CD14-positive monocyte (primary cell): ENCODE measurements at regions not wholly inside any gene's neighbourhood (a gene's known extent, or its start where the extent isn't known, plus 50 kb on each side); places are given as distances from the start of the nearest gene placed in this dataset.

ENCODE experiments used
- DNase-seq, 3 donors: peaks; one replicate each; pipeline ENCODE4 v3.0.0-alpha.2; 2011 to 2022
- H2AFZ ChIP-seq: 2 replicates; pipeline ENCODE4 v1.6.0; 2012; ENCODE audit warnings: mild to moderate bottlenecking, low read depth, low read length, inconsistent platforms; ENCODE audit not compliant: insufficient read depth, poor library complexity, severe bottlenecking
- H3K27ac ChIP-seq, 2 donors: 1 replicate in 1 of 2; 2 replicates in 1 of 2; pipeline ENCODE4 v1.5.1; 2012 to 2013; ENCODE audit warnings: low read length in 2 of 2, control low read depth in 1 of 2, inconsistent platforms in 1 of 2, low read depth in 1 of 2, mild to moderate bottlenecking in 1 of 2
- H3K27me3 ChIP-seq, 2 donors: one replicate each; pipeline versions ENCODE4 v1.6.0 to v1.6.1; 2011 to 2013; ENCODE audit warnings: low read length in 2 of 2; ENCODE audit not compliant: control insufficient read depth in 2 of 2, insufficient read depth in 2 of 2
- H3K36me3 ChIP-seq, 2 donors: replicated peaks in 1 of 2; 1 replicate in 1 of 2; 2 replicates in 1 of 2; pipeline versions ENCODE4 v1.5.1 to v1.6.1; 2012 to 2013; ENCODE audit warnings: low read length in 2 of 2, control low read depth in 1 of 2, inconsistent platforms in 1 of 2, mild to moderate bottlenecking in 1 of 2; ENCODE audit not compliant: insufficient read depth in 2 of 2, control insufficient read depth in 1 of 2
- H3K4me1 ChIP-seq, 2 donors: 1 replicate in 1 of 2; 2 replicates in 1 of 2; pipeline versions ENCODE4 v1.5.1 to v1.6.1; 2012 to 2013; ENCODE audit warnings: low read length in 2 of 2, control low read depth in 1 of 2, inconsistent platforms in 1 of 2, mild to moderate bottlenecking in 1 of 2, moderate library complexity in 1 of 2; ENCODE audit not compliant: insufficient read depth in 2 of 2, control insufficient read depth in 1 of 2
- H3K4me2 ChIP-seq: replicated peaks from 2 replicates; pipeline ENCODE3; 2012; ENCODE audit warnings: low read length, moderate library complexity, mild to moderate bottlenecking; ENCODE audit not compliant: poor library complexity, severe bottlenecking; ENCODE audit errors: extremely low read depth
- H3K4me3 ChIP-seq, 3 experiments: fragments of 200-600 bp in 1 of 3; sonication (generic) in 1 of 3; replicated peaks in 1 of 3; 1 replicate in 2 of 3; 2 replicates in 1 of 3; pipeline ENCODE4 v1.5.1; 2011 to 2013; ENCODE audit warnings: low read length in 3 of 3, mild to moderate bottlenecking in 3 of 3, control low read depth in 2 of 3, low read depth in 2 of 3, inconsistent platforms in 1 of 3, moderate library complexity in 1 of 3
- H3K79me2 ChIP-seq: 2 replicates; pipeline ENCODE4 v1.6.0; 2012; ENCODE audit warnings: mild to moderate bottlenecking, control low read depth, inconsistent platforms, low read length, moderate library complexity; ENCODE audit not compliant: insufficient read depth
- H3K9ac ChIP-seq: 2 replicates; pipeline ENCODE4 v1.6.0; 2017; ENCODE audit warnings: low read length, mild to moderate bottlenecking; ENCODE audit not compliant: insufficient read depth, poor library complexity, severe bottlenecking
- H3K9me3 ChIP-seq, 2 donors: replicated peaks in 1 of 2; 1 replicate in 1 of 2; 2 replicates in 1 of 2; pipeline versions ENCODE4 v1.5.1 to v1.6.1; 2012 to 2013; ENCODE audit warnings: low read length in 2 of 2, control low read depth in 1 of 2; ENCODE audit not compliant: control insufficient read depth in 1 of 2, insufficient read depth in 1 of 2
- H4K20me1 ChIP-seq: 2 replicates; pipeline ENCODE4 v1.6.0; 2012; ENCODE audit warnings: mild to moderate bottlenecking, low read length, control low read depth, moderate library complexity; ENCODE audit not compliant: insufficient read depth
- H3K27ac Mint-ChIP-seq, 7 donors: one replicate each; pipeline ENCODE4 v1.8.0; 2020; ENCODE audit warnings: mild to moderate bottlenecking in 7 of 7, mixed read lengths in 7 of 7, moderate library complexity in 6 of 7, inconsistent platforms in 2 of 7
- H3K27me3 Mint-ChIP-seq, 3 donors: one replicate each; pipeline ENCODE4 v1.8.0; 2021 to 2022; ENCODE audit warnings: low read depth in 3 of 3, mild to moderate bottlenecking in 3 of 3, mixed read lengths in 3 of 3, moderate library complexity in 3 of 3, inconsistent platforms in 1 of 3
- H3K36me3 Mint-ChIP-seq, 2 donors: one replicate each; pipeline ENCODE4 v1.8.0; 2020; ENCODE audit warnings: mixed read lengths in 2 of 2, inconsistent platforms in 1 of 2, mild to moderate bottlenecking in 1 of 2
- H3K4me1 Mint-ChIP-seq: one replicate; pipeline ENCODE4 v1.8.0; 2020; ENCODE audit warnings: mild to moderate bottlenecking, mixed read lengths
- H3K4me3 Mint-ChIP-seq, 2 donors: one replicate each; pipeline ENCODE4 v1.8.0; 2020; ENCODE audit warnings: mild to moderate bottlenecking in 2 of 2, mixed read lengths in 2 of 2, moderate library complexity in 1 of 2
- H3K9me3 Mint-ChIP-seq, 7 donors: one replicate each; pipeline ENCODE4 v1.8.0; 2020 to 2022; ENCODE audit warnings: mixed read lengths in 7 of 7, mild to moderate bottlenecking in 6 of 7, moderate library complexity in 6 of 7, inconsistent platforms in 2 of 7
- WGBS: methylation state at CpG from one replicate; pipeline ENCODE4 v1.1.5; 2013; ENCODE audit warnings: missing lambda C conversion rate; ENCODE audit not compliant: insufficient coverage; 5-methylcytosine and 5-hydroxymethylcytosine counted together
- intact Hi-C, 2 donors: fragments of 100-400 bp; cut with micrococcal nuclease; formaldehyde crosslinking; loops; one replicate each; pipeline versions ENCODE4 v1.15.0 to v1.15.1; 2023
- TF ChIP-seq, protein P1 (sequence below): fragments of 200-600 bp; IDR thresholded peaks from one replicate; pipeline ENCODE4 v1.8.0; 2022; ENCODE audit warnings: antibody characterized with exemption, mild to moderate bottlenecking

DNA sequence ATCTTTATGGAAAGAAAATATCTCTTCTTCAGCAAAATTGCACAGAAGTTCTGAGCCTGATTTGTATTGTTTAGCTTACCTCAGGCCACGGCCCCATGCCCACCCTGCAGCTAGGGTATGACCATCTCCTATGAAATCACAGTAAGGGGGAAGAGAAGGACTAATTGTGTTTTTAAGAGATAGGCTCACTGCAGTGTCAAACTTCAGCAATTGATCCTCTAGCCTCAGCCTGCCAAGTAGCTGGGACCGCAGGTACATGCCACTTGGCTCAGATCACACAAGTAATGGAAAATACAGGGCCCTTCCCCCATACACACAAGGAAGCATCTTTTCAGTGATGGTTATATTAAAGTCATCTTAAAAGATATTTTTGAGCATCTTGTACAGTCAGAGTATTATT is 60.0 kb downstream of the DMAC1 start:
- Mint-ChIP-seq H3K4me3 (no peak overlapping the region), H3K27ac (no peak overlapping the region), H3K27me3 (no peaks in the 10 kb centered on the region), H3K4me1 (no peaks in the 10 kb centered on the region), H3K9me3 (peaks cover 0 to 7% (median 0%) of the 10 kb centered on the region in 7 donors), H3K36me3 (no peaks in the 10 kb centered on the region)
- Histone ChIP-seq H3K27me3 (no peaks in the 10 kb centered on the region), H3K4me1 (no peaks in the 10 kb centered on the region), H3K79me2 (no peaks in the 10 kb centered on the region), H4K20me1 (no peaks in the 10 kb centered on the region), H3K4me2 (no peak overlapping the region), H3K9ac (no peak overlapping the region), H2AFZ (no peak overlapping the region), H3K9me3 (no peaks in the 10 kb centered on the region), H3K27ac (no peak overlapping the region), H3K36me3 (no peaks in the 10 kb centered on the region), H3K4me3 (no peak overlapping the region)
- no peak for DNase-seq
- WGBS: no CpG with 5 or more reads among the region's 2 CpGs
- intact Hi-C loops: no loop called here
- TF ChIP-seq, protein P1, sequence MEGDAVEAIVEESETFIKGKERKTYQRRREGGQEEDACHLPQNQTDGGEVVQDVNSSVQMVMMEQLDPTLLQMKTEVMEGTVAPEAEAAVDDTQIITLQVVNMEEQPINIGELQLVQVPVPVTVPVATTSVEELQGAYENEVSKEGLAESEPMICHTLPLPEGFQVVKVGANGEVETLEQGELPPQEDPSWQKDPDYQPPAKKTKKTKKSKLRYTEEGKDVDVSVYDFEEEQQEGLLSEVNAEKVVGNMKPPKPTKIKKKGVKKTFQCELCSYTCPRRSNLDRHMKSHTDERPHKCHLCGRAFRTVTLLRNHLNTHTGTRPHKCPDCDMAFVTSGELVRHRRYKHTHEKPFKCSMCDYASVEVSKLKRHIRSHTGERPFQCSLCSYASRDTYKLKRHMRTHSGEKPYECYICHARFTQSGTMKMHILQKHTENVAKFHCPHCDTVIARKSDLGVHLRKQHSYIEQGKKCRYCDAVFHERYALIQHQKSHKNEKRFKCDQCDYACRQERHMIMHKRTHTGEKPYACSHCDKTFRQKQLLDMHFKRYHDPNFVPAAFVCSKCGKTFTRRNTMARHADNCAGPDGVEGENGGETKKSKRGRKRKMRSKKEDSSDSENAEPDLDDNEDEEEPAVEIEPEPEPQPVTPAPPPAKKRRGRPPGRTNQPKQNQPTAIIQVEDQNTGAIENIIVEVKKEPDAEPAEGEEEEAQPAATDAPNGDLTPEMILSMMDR: no peak

DNA sequence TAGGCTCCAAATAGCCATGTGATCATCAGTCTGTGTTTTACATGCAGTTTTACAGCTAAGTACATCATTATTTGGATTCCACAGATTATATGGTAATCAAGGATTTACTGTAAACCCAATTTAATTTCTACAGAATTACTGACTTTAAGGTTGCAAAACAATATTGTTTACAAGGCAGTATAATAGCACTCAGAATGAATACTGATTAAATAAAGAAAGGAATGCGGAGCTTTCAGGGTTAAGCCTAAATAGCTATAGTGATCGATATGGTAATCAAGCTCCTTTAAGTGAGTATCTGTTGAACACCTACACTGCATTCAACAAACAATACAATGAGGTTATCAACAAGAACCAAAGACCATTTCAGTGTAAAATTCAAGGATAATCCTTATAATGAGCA is 64.3 kb downstream of the DMAC1 start:
- TF ChIP-seq, protein P1: no peak
- intact Hi-C loops: no loop called here
- no peaks in the 10 kb centered on the region for H3K27me3 Mint-ChIP-seq
- Histone ChIP-seq H3K27ac (no peak overlapping the region), H3K27me3 (no peaks in the 10 kb centered on the region), H3K9ac (no peak overlapping the region), H4K20me1 (no peaks in the 10 kb centered on the region), H3K79me2 (no peaks in the 10 kb centered on the region), H3K9me3 (no peaks in the 10 kb centered on the region), H3K4me3 (no peak overlapping the region), H3K4me1 (no peaks in the 10 kb centered on the region), H2AFZ (no peak overlapping the region), H3K36me3 (no peaks in the 10 kb centered on the region), H3K4me2 (no peak overlapping the region)
- H3K36me3 Mint-ChIP-seq: no peaks in the 10 kb centered on the region
- peaks cover 0 to 4% (median 0%) of the 10 kb centered on the region in 7 donors for H3K9me3 Mint-ChIP-seq
- no peaks in the 10 kb centered on the region for H3K4me1 Mint-ChIP-seq
- WGBS: no CpG with 5 or more reads among the region's 2 CpGs
- H3K27ac Mint-ChIP-seq: no peak overlapping the region
- no peak for DNase-seq
- no peak overlapping the region for H3K4me3 Mint-ChIP-seq
